IMR-90 (cell line): ENCODE measurements at regions not wholly inside any gene's neighbourhood (a gene's known extent, or its start where the extent isn't known, plus 50 kb on each side); places are given as distances from the start of the nearest gene placed in this dataset.

Experiments used
- ATAC-seq: fragments of 200-7000 bp; cut with Tn5 transposase; 2 replicates; pipeline ENCODE4 v1.9.1; 2020; ENCODE audit warnings: low read depth, mild to moderate bottlenecking, moderate library complexity
- BruUV-seq: library from RNA; stranded (reverse); fragments of 400-500 nt; replicated peaks from 2 replicates; lab custom pipeline; 2021; lab: Mats Ljungman, UMichigan
- CTCF ChIA-PET: fragments of 300-600 bp; formaldehyde crosslinking; extraction: SDS; loops from one replicate; lab custom pipeline; 2021; ENCODE audit warnings: antibody characterized with exemption; lab: Yijun Ruan, JAX
- POLR2A ChIA-PET: fragments of 300-600 bp; sonication (Branson Sonifier 250); formaldehyde crosslinking; loops from one replicate; lab custom pipeline; 2022; ENCODE audit warnings: antibody characterized with exemption; ENCODE audit not compliant: unreplicated experiment; lab: Charles Lee
- DNase-seq: peaks from one replicate; pipeline ENCODE4 v3.0.0; 2013
- H2AFZ ChIP-seq: replicated peaks from 2 replicates; pipeline ENCODE3; 2013; ENCODE audit warnings: low read length, mild to moderate bottlenecking; ENCODE audit not compliant: poor library complexity
- H2AK5ac ChIP-seq: 2 replicates; pipeline ENCODE4 v1.6.1; 2013; ENCODE audit warnings: low read depth, low read length, inconsistent platforms
- H2AK9ac ChIP-seq: replicated peaks from 2 replicates; pipeline ENCODE3; 2013; ENCODE audit warnings: mild to moderate bottlenecking, low read depth, low read length, moderate library complexity; ENCODE audit not compliant: poor library complexity
- H2BK120ac ChIP-seq: 2 replicates; pipeline ENCODE4 v1.6.1; 2013; ENCODE audit warnings: low read depth, low read length, inconsistent platforms
- H2BK15ac ChIP-seq: 3 replicates; pipeline ENCODE4 v1.6.1; 2013; ENCODE audit warnings: low read depth, low read length, inconsistent platforms
- H2BK20ac ChIP-seq: 2 replicates; pipeline ENCODE4 v1.6.1; 2013; ENCODE audit warnings: low read depth, mild to moderate bottlenecking, inconsistent platforms, low read length, moderate library complexity
- H2BK5ac ChIP-seq: 2 replicates; pipeline ENCODE4 v1.6.1; 2013; ENCODE audit warnings: mild to moderate bottlenecking, low read depth, low read length, inconsistent platforms; ENCODE audit not compliant: poor library complexity, severe bottlenecking
- H3K14ac ChIP-seq: replicated peaks from 2 replicates; pipeline ENCODE4 v1.6.1; 2013; ENCODE audit warnings: low read depth, low read length, inconsistent platforms
- H3K18ac ChIP-seq: 2 replicates; pipeline ENCODE4 v1.6.1; 2013; ENCODE audit warnings: low read depth, low read length, control low read depth
- H3K23ac ChIP-seq: 2 replicates; pipeline ENCODE4 v1.6.1; 2013; ENCODE audit warnings: low read depth, low read length, inconsistent platforms
- H3K27ac ChIP-seq: 2 replicates; pipeline ENCODE4 v1.5.1; 2013; ENCODE audit warnings: mild to moderate bottlenecking, control low read depth, low read length; ENCODE audit not compliant: insufficient read depth
- H3K27me3 ChIP-seq: 2 replicates; pipeline ENCODE4 v1.6.1; 2013; ENCODE audit warnings: low read length; ENCODE audit not compliant: control insufficient read depth, insufficient read depth
- H3K36me3 ChIP-seq: 2 replicates; pipeline ENCODE4 v1.6.1; 2013; ENCODE audit warnings: low read length, mixed read lengths; ENCODE audit not compliant: control insufficient read depth, insufficient read depth
- H3K4ac ChIP-seq: 2 replicates; pipeline ENCODE4 v1.6.1; 2013; ENCODE audit warnings: low read depth, low read length, inconsistent platforms
- H3K4me1 ChIP-seq: 2 replicates; pipeline ENCODE4 v1.6.1; 2013; ENCODE audit warnings: low read length, mixed read lengths; ENCODE audit not compliant: control insufficient read depth, insufficient read depth
- H3K4me2 ChIP-seq: 2 replicates; pipeline ENCODE4 v1.6.1; 2013; ENCODE audit warnings: low read depth, mild to moderate bottlenecking, control low read depth, low read length, moderate library complexity
- H3K4me3 ChIP-seq: 2 replicates; pipeline ENCODE4 v1.5.1; 2013; ENCODE audit warnings: low read depth, mild to moderate bottlenecking, control low read depth, low read length, moderate library complexity; ENCODE audit not compliant: insufficient read depth
- H3K56ac ChIP-seq: 2 replicates; pipeline ENCODE4 v1.6.1; 2013; ENCODE audit warnings: low read length, inconsistent platforms; ENCODE audit not compliant: insufficient read depth; ENCODE audit errors: extremely low read depth
- H3K79me1 ChIP-seq, 2 experiments: 2 replicates each; pipeline ENCODE4 v1.6.1; 2013; ENCODE audit warnings: low read length in 2 of 2, inconsistent platforms in 1 of 2, low read depth in 1 of 2
- H3K9ac ChIP-seq: 2 replicates; pipeline ENCODE4 v1.6.1; 2013; ENCODE audit warnings: low read depth, low read length, control low read depth
- H3K9me1 ChIP-seq: 2 replicates; pipeline ENCODE4 v1.6.1; 2013; ENCODE audit warnings: low read length, inconsistent platforms; ENCODE audit not compliant: insufficient read depth
- H3K9me3 ChIP-seq: 2 replicates; pipeline ENCODE4 v1.6.1; 2013; ENCODE audit warnings: low read length; ENCODE audit not compliant: control insufficient read depth, insufficient read depth
- H4K20me1 ChIP-seq: 2 replicates; pipeline ENCODE4 v1.6.1; 2013; ENCODE audit warnings: low read length, inconsistent platforms; ENCODE audit not compliant: insufficient read depth
- H4K5ac ChIP-seq: 2 replicates; pipeline ENCODE4 v1.6.1; 2013; ENCODE audit warnings: mild to moderate bottlenecking, low read depth, low read length, control low read depth
- H4K8ac ChIP-seq, 2 experiments: 2 replicates each; pipeline ENCODE4 v1.6.1; 2013; ENCODE audit warnings: low read depth in 2 of 2, low read length in 2 of 2, control low read depth in 1 of 2, inconsistent platforms in 1 of 2
- H4K91ac ChIP-seq: 2 replicates; pipeline ENCODE4 v1.6.1; 2013; ENCODE audit warnings: low read depth, low read length, inconsistent platforms; ENCODE audit not compliant: insufficient read depth
- BHLHE40 ChIP-seq: fragments of 150-350 bp; IDR thresholded peaks from 2 replicates; pipeline ENCODE4 v1.6.1; 2016; ENCODE audit warnings: mild to moderate bottlenecking, low read depth, low read length
- CEBPB ChIP-seq: IDR thresholded peaks from 2 replicates; pipeline ENCODE4 v1.6.1; 2012; ENCODE audit warnings: low read depth, low read length, improper control_type of control experiment
- CHD1 ChIP-seq: IDR thresholded peaks from 2 replicates; pipeline ENCODE4 v1.6.1; 2012; ENCODE audit warnings: low read depth, low read length, improper control_type of control experiment
- CTCF ChIP-seq: conservative IDR thresholded peaks from 2 replicates; pipeline ENCODE4 v1.5.1; 2012; ENCODE audit warnings: mild to moderate bottlenecking, low read depth, low read length, improper control_type of control experiment
- ELK1 ChIP-seq: fragments of 150-350 bp; IDR thresholded peaks from 2 replicates; pipeline ENCODE4 v1.6.1; 2016; ENCODE audit warnings: low read depth, mild to moderate bottlenecking, low read length, moderate library complexity, borderline replicate concordance
- FOS ChIP-seq: fragments of 150-350 bp; IDR thresholded peaks from 2 replicates; pipeline ENCODE4 v1.6.1; 2016; ENCODE audit warnings: low read depth, low read length
- MAFK ChIP-seq: IDR thresholded peaks from 2 replicates; pipeline ENCODE4 v1.6.1; 2012; ENCODE audit warnings: low read depth, low read length, improper control_type of control experiment
- MAZ ChIP-seq: IDR thresholded peaks from 2 replicates; pipeline ENCODE4 v1.6.1; 2012; ENCODE audit warnings: low read depth, mild to moderate bottlenecking, low read length, improper control_type of control experiment, moderate library complexity, borderline replicate concordance
- MXI1 ChIP-seq: IDR thresholded peaks from 2 replicates; pipeline ENCODE4 v1.6.1; 2012; ENCODE audit warnings: low read depth, mild to moderate bottlenecking, low read length, moderate library complexity, borderline replicate concordance
- NFE2L2 ChIP-seq: fragments of 150-350 bp; IDR thresholded peaks from 2 replicates; pipeline ENCODE4 v1.6.1; 2016; ENCODE audit warnings: low read depth, mild to moderate bottlenecking, low read length
- POLR2A ChIP-seq: IDR thresholded peaks from 2 replicates; pipeline ENCODE4 v1.6.1; 2012; ENCODE audit warnings: mild to moderate bottlenecking, low read depth, low read length
- RAD21 ChIP-seq: IDR thresholded peaks from 2 replicates; pipeline ENCODE4 v1.6.1; 2012; ENCODE audit warnings: low read length, improper control_type of control experiment
- RCOR1 ChIP-seq: IDR thresholded peaks from 2 replicates; pipeline ENCODE4 v1.6.1; 2012; ENCODE audit warnings: mild to moderate bottlenecking, low read length, improper control_type of control experiment; ENCODE audit not compliant: insufficient replicate concordance
- RFX5 ChIP-seq: IDR thresholded peaks from 2 replicates; pipeline ENCODE4 v1.8.0; 2012; ENCODE audit warnings: low read depth, mild to moderate bottlenecking, low read length, moderate library complexity
- SMC3 ChIP-seq: fragments of 150-350 bp; IDR thresholded peaks from 2 replicates; pipeline ENCODE4 v1.6.1; 2016; ENCODE audit warnings: low read depth, mild to moderate bottlenecking, antibody characterized with exemption, low read length, moderate library complexity
- USF2 ChIP-seq: fragments of 150-350 bp; IDR thresholded peaks from 2 replicates; pipeline ENCODE4 v1.6.1; 2017; ENCODE audit warnings: mild to moderate bottlenecking, antibody characterized with exemption, low read length, low read depth
- WGBS, 2 experiments: methylation state at CpG; one replicate each; pipeline versions ENCODE4 v1.1.5 to v1.1.7; 2013; ENCODE audit warnings: missing lambda C conversion rate in 2 of 2; ENCODE audit not compliant: insufficient read length in 1 of 2; ENCODE audit errors: extremely low coverage in 2 of 2; 5-methylcytosine and 5-hydroxymethylcytosine counted together
- dilution Hi-C: fragments of 300-500 bp; cut with HindIII; formaldehyde crosslinking; loops from one replicate; pipeline ENCODE4 v1.14.3; 2018; ENCODE audit warnings: low sequenced_read_pairs; ENCODE audit not compliant: unreplicated experiment
- in situ Hi-C: fragments of 300-500 bp; cut with MboI; formaldehyde crosslinking; loops from 3 replicates; pipeline ENCODE4 v1.14.3; 2019; ENCODE audit warnings: low sequenced_read_pairs, inconsistent platforms, mixed read lengths
- intact Hi-C: fragments of 100-400 bp; cut with micrococcal nuclease; formaldehyde crosslinking; loops from 2 replicates; pipeline ENCODE4 v1.10.0; 2022

- Histone ChIP-seq H3K4ac (no peak overlapping the region), H3K4me1 (no peaks in the 10 kb centered on the region), H2BK15ac (no peak overlapping the region), H3K4me2 (no peak overlapping the region), H3K18ac (no peak overlapping the region), H4K91ac (no peak overlapping the region), H3K9me1 (no peaks in the 10 kb centered on the region), H3K79me1 (no peaks in the 10 kb centered on the region), H3K23ac (no peak overlapping the region), H2AK9ac (no peak overlapping the region), H2AFZ (no peak overlapping the region), H3K27ac (no peak overlapping the region), H3K56ac (no peak overlapping the region), H4K20me1 (no peaks in the 10 kb centered on the region), H2BK5ac (no peak overlapping the region), H3K36me3 (no peaks in the 10 kb centered on the region), H3K4me3 (no peak overlapping the region), H3K27me3 (no peaks in the 10 kb centered on the region), H3K9ac (no peak overlapping the region), H3K14ac (no peak overlapping the region), H4K8ac (no peak overlapping the region), H3K9me3 (no peaks in the 10 kb centered on the region; the same call in 1 of the 2 replicates), H2BK20ac (no peak overlapping the region), H4K5ac (no peak overlapping the region), H2AK5ac (no peak overlapping the region), H2BK120ac (no peak overlapping the region)
- TF ChIP-seq CEBPB, result no peak
- TF ChIP-seq BHLHE40, result no peak
- TF ChIP-seq ELK1, result no peak
- no peak for TF ChIP-seq RFX5
- TF ChIP-seq MAZ, result no peak
- TF ChIP-seq FOS, result no peak
- no peak for TF ChIP-seq RCOR1
- no peak for TF ChIP-seq POLR2A
- no peak for TF ChIP-seq MAFK
- TF ChIP-seq SMC3, result no peak
- TF ChIP-seq RAD21, result no peak
- no peak for TF ChIP-seq MXI1
- TF ChIP-seq CHD1, result no peak
- TF ChIP-seq USF2, result no peak
- TF ChIP-seq NFE2L2, result no peak
- TF ChIP-seq CTCF, result no peak
- ATAC-seq (no peak), DNase-seq (no peak)
- intact Hi-C loops, result no loop called here
- ChIA-PET POLR2A (no interaction called here), CTCF (no interaction called here)
- in situ Hi-C loops, result no loop called here
- WGBS, 2 experiments, result no CpG with 5 or more reads among the region's 2 CpGs
- no TSS peak for BruUV-seq
- dilution Hi-C loops, result no loop called here
Observed at GRCh38 chr18:64518191-64518590, 369.3 kb upstream of the LINC00305 start.
